Small intestine (tissue), 7 donors: ENCODE measurements at regions not wholly inside any gene's neighbourhood (a gene's known extent, or its start where the extent isn't known, plus 50 kb on each side); places are given as distances from the start of the nearest gene placed in this dataset.

Source experiments
- DNase-seq, 2 donors: peaks; one replicate each; pipeline versions ENCODE4 v3.0.0 to v3.0.0-alpha.2; 2013
- FAIRE-seq: peaks from 2 replicates; lab custom pipeline; 2012; peaks lifted over from hg19 to GRCh38; lab: Jason Lieb, UNC
- H3K27ac ChIP-seq, 3 donors: one replicate each; pipeline ENCODE4 v1.5.1; 2013; ENCODE audit warnings: low read length in 2 of 3, mild to moderate bottlenecking in 2 of 3, control low read depth in 1 of 3, inconsistent platforms in 1 of 3, low read depth in 1 of 3, moderate library complexity in 1 of 3
- H3K27me3 ChIP-seq, 3 donors: one replicate each; pipeline ENCODE4 v1.6.1; 2013; ENCODE audit warnings: low read length in 3 of 3, inconsistent platforms in 1 of 3; ENCODE audit not compliant: control insufficient read depth in 3 of 3, insufficient read depth in 3 of 3
- H3K36me3 ChIP-seq, 3 donors: one replicate each; pipeline ENCODE4 v1.6.1; 2013; ENCODE audit warnings: low read length in 3 of 3, inconsistent platforms in 1 of 3, low read depth in 1 of 3, mild to moderate bottlenecking in 1 of 3, moderate library complexity in 1 of 3; ENCODE audit not compliant: control insufficient read depth in 3 of 3, insufficient read depth in 2 of 3
- H3K4me1 ChIP-seq, 3 donors: one replicate each; pipeline ENCODE4 v1.6.1; 2013; ENCODE audit warnings: low read length in 2 of 3, inconsistent platforms in 1 of 3, low read depth in 1 of 3, mild to moderate bottlenecking in 1 of 3, moderate library complexity in 1 of 3; ENCODE audit not compliant: control insufficient read depth in 3 of 3, insufficient read depth in 2 of 3
- H3K4me3 ChIP-seq, 3 donors: one replicate each; pipeline ENCODE4 v1.5.1; 2013; ENCODE audit warnings: low read length in 3 of 3, control low read depth in 1 of 3, inconsistent platforms in 1 of 3, low read depth in 1 of 3, mild to moderate bottlenecking in 1 of 3, moderate library complexity in 1 of 3
- H3K9me3 ChIP-seq, 2 donors: one replicate each; pipeline ENCODE4 v1.6.1; 2013; ENCODE audit warnings: low read depth in 1 of 2, low read length in 1 of 2; ENCODE audit not compliant: control insufficient read depth in 2 of 2, insufficient read depth in 1 of 2
- WGBS, 3 donors: extraction: QIAGEN DNeasy Blood & Tissue Kit; methylation state at CpG; one replicate each; pipeline ENCODE4 v1.1.7; 2013; 5-methylcytosine and 5-hydroxymethylcytosine counted together
- donor health status: healthy with polysubstance abuse.
- donor health status: control.
- donor health status: control.
- donor health status: Bipolar disorder and iron deficiency.
- donor health status: healthy.

- FAIRE-seq (no peak), DNase-seq (no peak)
- H3K4me1 ChIP-seq: no peaks in the 10 kb centered on the region
- no peak overlapping the region for H3K27ac ChIP-seq
- H3K36me3 ChIP-seq: no peaks in the 10 kb centered on the region
- no peak overlapping the region for H3K4me3 ChIP-seq
- 91 to 100% (median 91%) methylated on average over 1 of the region's 1 CpG for WGBS, 3 donors
- H3K27me3 ChIP-seq: no peaks in the 10 kb centered on the region
- H3K9me3 ChIP-seq: no peaks in the 10 kb centered on the region
These were observed 62.8 kb upstream of the DPH5 start for GRCh38 chr1:101088431-101088830.

GRCh38 chr1:101086783-101087182 lies 61.2 kb upstream of the DPH5 start:
- 71 to 86% (median 75%) methylated on average over 2 of the region's 2 CpGs for WGBS, 3 donors
- no peak for FAIRE-seq
- H3K4me3 ChIP-seq: no peak overlapping the region
- no peaks in the 10 kb centered on the region for H3K4me1 ChIP-seq
- no peaks in the 10 kb centered on the region for H3K9me3 ChIP-seq
- H3K27me3 ChIP-seq: no peaks in the 10 kb centered on the region
- no peak for DNase-seq
- H3K36me3 ChIP-seq: no peaks in the 10 kb centered on the region
- H3K27ac ChIP-seq: no peak overlapping the region

GRCh38 chr1:101081496-101082488 lies 56.2 kb upstream of the DPH5 start:
- WGBS, 3 donors: 73 to 87% (median 73%) methylated on average over 8 of the region's 8 CpGs
- no peak for FAIRE-seq

GRCh38 chr1:101080859-101081258 lies 55.3 kb upstream of the DPH5 start:
- H3K36me3 ChIP-seq: no peaks in the 10 kb centered on the region
- 90 to 97% (median 93%) methylated on average over 3 of the region's 3 CpGs for whole genome bisulfite sequencing, 3 donors
- no peak overlapping the region for H3K4me3 ChIP-seq
- no peaks in the 10 kb centered on the region for H3K9me3 ChIP-seq
- FAIRE-seq (no peak), DNase-seq (no peak)
- H3K27me3 ChIP-seq: no peaks in the 10 kb centered on the region
- H3K27ac ChIP-seq: no peak overlapping the region
- H3K4me1 ChIP-seq: no peaks in the 10 kb centered on the region

More at GRCh38 chr1:101081496-101082488, 56.2 kb upstream of the DPH5 start:
- Histone ChIP-seq H3K27me3 (no peaks in the 10 kb centered on the region), H3K27ac (no peak overlapping the region), H3K36me3 (no peaks in the 10 kb centered on the region), H3K9me3 (no peaks in the 10 kb centered on the region), H3K4me1 (no peaks in the 10 kb centered on the region), H3K4me3 (no peak overlapping the region)
- DNase-seq: peak in 1 of 2 donors; percentile 4

GRCh38 chr1:101079341-101079740 lies 53.8 kb upstream of the DPH5 start:
- DNase-seq (no peak), FAIRE-seq (no peak)
- no peaks in the 10 kb centered on the region for H3K4me1 ChIP-seq
- no peaks in the 10 kb centered on the region for H3K9me3 ChIP-seq
- no peak overlapping the region for H3K27ac ChIP-seq
- 78 to 90% (median 87%) methylated on average over 4 of the region's 4 CpGs for WGBS, 3 donors
- H3K36me3 ChIP-seq: no peaks in the 10 kb centered on the region
- H3K4me3 ChIP-seq: no peak overlapping the region
- H3K27me3 ChIP-seq: no peaks in the 10 kb centered on the region

- WGBS, 3 donors: 94 to 97% (median 95%) methylated on average over 4 of the region's 4 CpGs
- H3K27me3 ChIP-seq: no peaks in the 10 kb centered on the region
- H3K9me3 ChIP-seq: no peaks in the 10 kb centered on the region
- H3K36me3 ChIP-seq: no peaks in the 10 kb centered on the region
- FAIRE-seq: no peak
- no peaks in the 10 kb centered on the region for H3K4me1 ChIP-seq
- no peak overlapping the region for H3K4me3 ChIP-seq
- H3K27ac ChIP-seq: no peak overlapping the region
- no peak for DNase-seq
These were observed 52.3 kb upstream of the DPH5 start for GRCh38 chr1:101077849-101078248.

GRCh38 chr1:101075926-101076325 lies 50.3 kb upstream of the DPH5 start:
- FAIRE-seq: no peak
- no peak for DNase-seq
- 95 to 99% (median 98%) methylated on average over 2 of the region's 2 CpGs for WGBS, 3 donors
- Histone ChIP-seq H3K4me1 (no peaks in the 10 kb centered on the region), H3K27me3 (no peaks in the 10 kb centered on the region), H3K27ac (no peak overlapping the region), H3K4me3 (no peak overlapping the region), H3K36me3 (no peaks in the 10 kb centered on the region), H3K9me3 (no peaks in the 10 kb centered on the region)
